Testis (tissue), 2 donors: ENCODE measurements at regions not wholly inside any gene's neighbourhood (a gene's known extent, or its start where the extent isn't known, plus 50 kb on each side); places are given as distances from the start of the nearest gene placed in this dataset.

Experiments
- DNase-seq: peaks from one replicate; pipeline ENCODE4 v3.0.0-alpha.2; 2019
- H3K27ac ChIP-seq, 2 donors: fragments of 200-600 bp; sonication (generic); one replicate each; pipeline ENCODE4 v1.5.1; 2019
- H3K27me3 ChIP-seq: fragments of 200-600 bp; sonication (generic); one replicate; pipeline ENCODE4 v1.5.1; 2019
- H3K36me3 ChIP-seq: fragments of 200-600 bp; sonication (generic); one replicate; pipeline ENCODE4 v1.5.1; 2017; ENCODE audit warnings: low read depth; ENCODE audit errors: missing control alignments
- H3K4me1 ChIP-seq: fragments of 200-600 bp; sonication (generic); one replicate; pipeline ENCODE4 v1.5.1; 2019
- H3K4me3 ChIP-seq, 2 donors: fragments of 200-600 bp; sonication (generic); one replicate each; pipeline ENCODE4 v1.5.1; 2017 to 2019
- H3K9me3 ChIP-seq: fragments of 200-600 bp; sonication (generic); one replicate; pipeline ENCODE4 v1.5.1; 2017
- POLR2A ChIP-seq: fragments of 450-650 bp; IDR thresholded peaks from one replicate; pipeline ENCODE4 v1.6.1; 2017; ENCODE audit warnings: antibody characterized with exemption, mild to moderate bottlenecking, moderate library complexity
- WGBS, 2 donors: methylation state at CpG; one replicate each; pipeline ENCODE4 v1.1.5; 2018; 5-methylcytosine and 5-hydroxymethylcytosine counted together
- intact Hi-C: fragments of 100-400 bp; cut with DNase I; formaldehyde crosslinking; loops from one replicate; pipeline ENCODE4 v1.15.1; 2023; ENCODE audit warnings: low total_unique reads
- TF ChIP-seq, protein P1 (sequence below), 3 experiments: fragments of 450-650 bp in 2 of 3; fragments of 200-600 bp in 1 of 3; sonication (generic) in 1 of 3; IDR thresholded peaks; one replicate each; pipeline ENCODE4 v1.5.1; 2016 to 2019; ENCODE audit warnings: antibody characterized with exemption in 3 of 3, mild to moderate bottlenecking in 2 of 3, moderate library complexity in 1 of 3

DNA sequence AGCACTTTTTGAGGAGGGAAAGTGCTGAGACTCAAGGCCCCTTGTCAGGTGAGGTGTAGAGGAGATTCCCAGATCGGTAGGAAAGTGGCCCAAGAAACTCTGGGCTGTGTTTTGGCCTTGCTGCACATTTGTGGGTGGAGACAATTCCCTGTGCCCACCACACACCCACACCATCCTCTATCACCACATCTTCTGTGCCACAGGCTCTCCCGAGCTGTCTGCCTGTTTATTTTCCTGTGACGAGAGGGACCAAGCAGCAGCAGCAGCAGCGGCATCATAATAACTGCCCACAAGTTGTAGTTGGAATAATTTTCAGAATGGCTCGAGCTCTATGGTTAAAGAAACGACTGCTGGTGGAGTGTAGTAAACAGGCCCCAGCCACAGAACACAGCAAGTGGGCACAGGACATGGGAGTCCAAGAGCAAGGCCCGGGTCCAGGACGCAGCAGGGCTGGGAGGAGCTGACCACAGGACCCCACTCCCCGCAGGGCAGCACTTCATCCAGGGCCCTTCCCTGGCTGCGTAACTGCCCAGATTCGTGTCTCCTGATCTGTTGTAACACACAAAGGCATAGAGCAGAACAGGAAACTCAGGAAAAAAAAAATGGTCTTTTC, 55.6 kb upstream of the BCL2L14 start:
- H3K4me3 ChIP-seq, result no peak overlapping the region
- DNase-seq, result no peak
- no peak overlapping the region for H3K27ac ChIP-seq
- H3K27me3 ChIP-seq, result no peaks in the 10 kb centered on the region
- TF ChIP-seq POLR2A, result no peak
- TF ChIP-seq, protein P1, sequence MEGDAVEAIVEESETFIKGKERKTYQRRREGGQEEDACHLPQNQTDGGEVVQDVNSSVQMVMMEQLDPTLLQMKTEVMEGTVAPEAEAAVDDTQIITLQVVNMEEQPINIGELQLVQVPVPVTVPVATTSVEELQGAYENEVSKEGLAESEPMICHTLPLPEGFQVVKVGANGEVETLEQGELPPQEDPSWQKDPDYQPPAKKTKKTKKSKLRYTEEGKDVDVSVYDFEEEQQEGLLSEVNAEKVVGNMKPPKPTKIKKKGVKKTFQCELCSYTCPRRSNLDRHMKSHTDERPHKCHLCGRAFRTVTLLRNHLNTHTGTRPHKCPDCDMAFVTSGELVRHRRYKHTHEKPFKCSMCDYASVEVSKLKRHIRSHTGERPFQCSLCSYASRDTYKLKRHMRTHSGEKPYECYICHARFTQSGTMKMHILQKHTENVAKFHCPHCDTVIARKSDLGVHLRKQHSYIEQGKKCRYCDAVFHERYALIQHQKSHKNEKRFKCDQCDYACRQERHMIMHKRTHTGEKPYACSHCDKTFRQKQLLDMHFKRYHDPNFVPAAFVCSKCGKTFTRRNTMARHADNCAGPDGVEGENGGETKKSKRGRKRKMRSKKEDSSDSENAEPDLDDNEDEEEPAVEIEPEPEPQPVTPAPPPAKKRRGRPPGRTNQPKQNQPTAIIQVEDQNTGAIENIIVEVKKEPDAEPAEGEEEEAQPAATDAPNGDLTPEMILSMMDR (IDR thresholded peaks at IDR 0.05), result no peak
- no peaks in the 10 kb centered on the region for H3K9me3 ChIP-seq
- WGBS, 2 donors, result 78 to 85% methylated on average over 11 of the region's 11 CpGs
- intact Hi-C loops, result no loop called here
- H3K36me3 ChIP-seq, result no peaks in the 10 kb centered on the region
- H3K4me1 ChIP-seq, result peaks cover 11% of the 10 kb centered on the region

DNA sequence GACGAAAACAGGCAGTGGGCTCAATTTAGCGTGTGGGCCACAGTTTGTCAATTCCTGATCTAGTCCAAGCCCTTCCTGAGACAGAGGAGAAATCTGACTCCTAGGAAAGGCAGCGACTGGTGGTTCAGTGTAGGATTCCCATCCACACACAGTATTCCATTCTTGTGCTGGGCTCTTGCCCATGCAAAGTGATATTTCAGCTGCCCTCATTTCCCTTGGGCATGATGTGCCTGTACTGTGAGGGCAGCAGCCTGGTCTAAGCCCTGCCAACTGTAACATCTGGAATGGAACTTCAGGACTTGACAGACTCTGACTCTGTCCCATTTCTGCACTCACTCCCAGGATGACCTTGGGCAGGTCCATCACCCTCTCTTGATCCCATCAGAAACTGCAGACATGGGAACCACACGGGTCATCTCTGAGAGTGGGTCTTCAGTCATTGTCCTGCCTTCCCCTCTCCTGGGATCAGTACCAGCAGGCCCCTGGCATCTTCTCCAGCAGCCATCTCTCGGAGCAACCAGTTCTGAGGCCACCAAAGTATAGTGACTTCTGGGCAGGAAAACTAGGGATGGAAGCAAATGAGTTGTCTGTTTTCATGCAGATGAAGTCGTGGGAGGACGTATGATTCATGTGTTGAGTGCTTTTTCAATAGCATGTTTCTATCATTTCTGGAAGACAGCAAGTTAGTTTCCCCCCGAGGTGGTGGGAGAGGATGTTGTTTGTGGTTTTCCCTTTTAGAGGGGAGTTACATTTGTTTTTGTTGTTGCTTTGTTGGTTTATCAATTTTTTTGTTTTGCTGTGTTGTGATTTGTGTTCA, 54.2 kb upstream of the BCL2L14 start:
- TF ChIP-seq, protein P1 (IDR thresholded peaks at IDR 0.05), result no peak
- no peak for TF ChIP-seq POLR2A
- Histone ChIP-seq H3K27ac (no peak overlapping the region), H3K36me3 (no peaks in the 10 kb centered on the region), H3K9me3 (no peaks in the 10 kb centered on the region), H3K27me3 (no peaks in the 10 kb centered on the region), H3K4me1 (peaks cover under 1% of the 10 kb centered on the region), H3K4me3 (no peak overlapping the region)
- no peak for DNase-seq
- whole genome bisulfite sequencing, 2 donors, result 76 to 77% methylated on average over 8 of the region's 8 CpGs
- intact Hi-C loops, result no loop called here

DNA sequence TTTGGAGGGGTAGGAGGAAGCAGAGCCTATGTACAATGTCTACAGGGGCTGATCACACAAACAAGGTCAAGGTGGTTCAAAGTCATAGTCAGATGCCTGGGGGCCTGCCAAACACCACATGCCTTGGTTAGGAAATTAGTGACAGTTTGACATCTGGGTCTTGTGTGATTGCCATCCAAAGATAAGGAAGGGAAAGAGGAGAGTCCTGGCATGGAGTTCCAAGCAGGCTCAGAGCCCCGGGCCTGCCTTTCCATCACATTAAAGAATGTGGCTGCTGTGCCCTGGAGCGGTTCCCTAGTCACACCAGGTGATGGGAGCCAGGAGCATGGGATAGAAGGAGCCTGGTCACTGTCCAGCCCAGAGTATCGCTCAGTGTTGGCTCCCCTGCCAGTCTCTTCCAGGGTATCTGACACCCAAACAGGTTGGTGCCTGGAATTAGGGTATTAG, 53.6 kb upstream of the BCL2L14 start:
- H3K4me3 ChIP-seq, result no peak overlapping the region
- H3K36me3 ChIP-seq, result no peaks in the 10 kb centered on the region
- 96 to 100% methylated on average over 1 to 3 of the region's 3 CpGs for WGBS, 2 donors
- no peak overlapping the region for H3K27ac ChIP-seq
- no peak for TF ChIP-seq POLR2A
- TF ChIP-seq, protein P1 (IDR thresholded peaks at IDR 0.05), result no peak
- H3K4me1 ChIP-seq, result no peaks in the 10 kb centered on the region
- H3K9me3 ChIP-seq, result no peaks in the 10 kb centered on the region
- intact Hi-C loops, result no loop called here
- DNase-seq, result no peak
- H3K27me3 ChIP-seq, result no peaks in the 10 kb centered on the region

DNA sequence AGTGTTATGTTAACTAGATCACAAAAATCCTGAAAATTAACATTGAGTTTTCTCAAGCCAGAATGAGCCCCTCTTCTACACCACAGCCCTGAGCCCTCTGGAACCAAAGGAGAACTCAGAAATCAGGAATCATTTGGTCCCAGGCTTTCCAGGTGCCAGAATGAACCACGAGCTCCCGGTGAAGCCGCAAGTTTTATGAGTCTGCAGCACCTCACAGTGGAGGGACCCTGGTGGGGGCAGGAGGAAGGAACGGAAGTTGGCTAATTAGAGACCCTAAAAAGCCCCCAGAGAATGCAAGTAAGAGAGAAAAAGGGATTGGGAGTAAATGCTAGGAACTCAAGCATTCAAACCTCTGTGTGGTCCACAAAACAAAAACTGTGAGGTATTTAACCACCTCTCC, 52.9 kb upstream of the BCL2L14 start:
- H3K9me3 ChIP-seq, result no peaks in the 10 kb centered on the region
- H3K27me3 ChIP-seq, result no peaks in the 10 kb centered on the region
- TF ChIP-seq POLR2A, result no peak
- TF ChIP-seq, protein P1 (IDR thresholded peaks at IDR 0.05), result no peak
- H3K4me3 ChIP-seq, result no peak overlapping the region
- H3K4me1 ChIP-seq, result no peaks in the 10 kb centered on the region
- WGBS, 2 donors, result 67 to 70% methylated on average over 4 of the region's 4 CpGs
- DNase-seq, result no peak
- intact Hi-C loops, result no loop called here
- H3K36me3 ChIP-seq, result no peaks in the 10 kb centered on the region
- no peak overlapping the region for H3K27ac ChIP-seq
